GM20000 (cell line): ENCODE measurements at regions not wholly inside any gene's neighbourhood (a gene's known extent, or its start where the extent isn't known, plus 50 kb on each side); places are given as distances from the start of the nearest gene placed in this dataset.

ENCODE experiments used
- DNase-seq: peaks from one replicate; pipeline ENCODE4 v3.0.0; 2012; ENCODE audit warnings: low spot score
- TF ChIP-seq, protein P1 (sequence below): IDR thresholded peaks from 2 replicates; pipeline ENCODE4 v1.5.1; 2012; ENCODE audit warnings: mild to moderate bottlenecking, control low read depth; ENCODE audit errors: extremely low read depth, missing control alignments

- no peak for DNase-seq
- TF ChIP-seq, protein P1, sequence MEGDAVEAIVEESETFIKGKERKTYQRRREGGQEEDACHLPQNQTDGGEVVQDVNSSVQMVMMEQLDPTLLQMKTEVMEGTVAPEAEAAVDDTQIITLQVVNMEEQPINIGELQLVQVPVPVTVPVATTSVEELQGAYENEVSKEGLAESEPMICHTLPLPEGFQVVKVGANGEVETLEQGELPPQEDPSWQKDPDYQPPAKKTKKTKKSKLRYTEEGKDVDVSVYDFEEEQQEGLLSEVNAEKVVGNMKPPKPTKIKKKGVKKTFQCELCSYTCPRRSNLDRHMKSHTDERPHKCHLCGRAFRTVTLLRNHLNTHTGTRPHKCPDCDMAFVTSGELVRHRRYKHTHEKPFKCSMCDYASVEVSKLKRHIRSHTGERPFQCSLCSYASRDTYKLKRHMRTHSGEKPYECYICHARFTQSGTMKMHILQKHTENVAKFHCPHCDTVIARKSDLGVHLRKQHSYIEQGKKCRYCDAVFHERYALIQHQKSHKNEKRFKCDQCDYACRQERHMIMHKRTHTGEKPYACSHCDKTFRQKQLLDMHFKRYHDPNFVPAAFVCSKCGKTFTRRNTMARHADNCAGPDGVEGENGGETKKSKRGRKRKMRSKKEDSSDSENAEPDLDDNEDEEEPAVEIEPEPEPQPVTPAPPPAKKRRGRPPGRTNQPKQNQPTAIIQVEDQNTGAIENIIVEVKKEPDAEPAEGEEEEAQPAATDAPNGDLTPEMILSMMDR: no peak
Measured at GRCh38 chr9:16951502-16951901, 81.0 kb upstream of the BNC2 start.

- TF ChIP-seq, protein P1: no peak
Measured at GRCh38 chr9:16950051-16950450, 79.6 kb upstream of the BNC2 start.

GRCh38 chr9:16930578-16930977 lies 60.1 kb upstream of the BNC2 start:
- DNase-seq: no peak
- TF ChIP-seq, protein P1: no peak

More at GRCh38 chr9:16950051-16950450, 79.6 kb upstream of the BNC2 start:
- DNase-seq: no peak

- DNase-seq: no peak
- TF ChIP-seq, protein P1: no peak
Measured at GRCh38 chr9:16928179-16928945, 57.9 kb upstream of the BNC2 start.

DNA sequence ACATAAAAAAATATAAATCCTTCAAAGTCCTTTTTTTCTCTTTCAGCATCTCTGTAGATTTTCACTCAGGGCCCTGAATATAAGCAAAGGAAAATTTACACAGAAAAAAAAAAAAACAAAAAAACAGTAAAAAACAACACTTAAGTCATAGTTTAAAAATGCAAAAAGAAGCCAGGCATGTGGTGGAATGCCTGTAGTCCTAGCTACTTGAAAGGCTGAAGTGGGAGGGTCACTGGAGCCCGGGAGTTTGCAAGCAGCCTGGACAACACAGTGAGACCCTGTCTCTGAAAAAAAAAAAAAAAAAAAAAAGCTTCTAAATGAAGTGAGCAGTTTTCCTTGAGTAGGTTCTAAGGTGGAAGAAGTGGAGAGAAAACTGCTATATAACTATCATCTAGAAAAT lies 55.0 kb upstream of the BNC2 start:
- DNase-seq: no peak
- TF ChIP-seq, protein P1: no peak

DNA sequence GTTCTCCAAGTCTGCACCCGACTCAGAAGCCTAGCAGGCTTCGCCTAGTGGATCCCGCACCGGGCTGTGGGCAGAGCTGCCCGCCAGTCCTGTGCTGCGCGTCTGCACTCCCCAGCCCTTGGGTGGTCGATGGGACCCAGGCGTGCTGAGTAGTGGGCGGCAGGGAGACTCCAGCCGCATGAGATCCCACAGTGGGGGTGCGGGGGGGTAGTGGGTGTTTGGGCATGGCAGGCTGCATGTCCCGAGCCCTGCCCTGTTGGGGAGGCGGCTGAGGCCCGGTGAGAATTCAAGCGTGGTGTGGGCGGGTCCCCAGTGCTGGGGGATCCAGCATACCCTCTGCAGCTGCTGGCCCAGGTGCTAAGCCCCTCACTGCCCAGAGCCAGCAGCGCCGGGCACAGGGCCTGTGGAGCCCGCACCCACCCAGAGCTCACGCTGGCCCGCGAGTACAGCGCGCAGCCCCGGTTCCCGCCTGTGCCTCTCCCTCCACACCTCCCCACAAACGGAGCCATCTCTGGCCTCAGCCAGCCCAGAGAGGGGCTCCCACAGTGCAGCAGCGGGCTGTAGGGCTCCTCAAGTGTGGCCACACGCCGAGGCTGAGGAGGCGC lies 53.9 kb upstream of the BNC2 start:
- TF ChIP-seq, protein P1: no peak
- DNase-seq: no peak

GRCh38 chr9:16921855-16922254 lies 51.4 kb upstream of the BNC2 start:
- DNase-seq: no peak
- TF ChIP-seq, protein P1: no peak
